ENCODE measurements at regions not wholly inside any gene's neighbourhood (a gene's known extent, or its start where the extent isn't known, plus 50 kb on each side); places are given as distances from the start of the nearest gene placed in this dataset.

GRCh38 chr15:97652041-97652440, 308.5 kb upstream of the ARRDC4 start:
- peak in 1 of 2 experiments; percentile 52 for DNase-seq (ENCODE audit: low read depth in 1 of 2, low spot score in 1 of 2)
- in situ Hi-C loops (cut with HindIII; ENCODE audit: low pct_unique_long_range_greater_than_20kb, low sequenced_read_pairs), result no loop called here
- TF ChIP-seq JUND (IDR thresholded peaks at IDR 0.05; ENCODE audit: low read depth), result no peak

- no peak for TF ChIP-seq JUND (IDR thresholded peaks at IDR 0.05; ENCODE audit: low read depth)
- in situ Hi-C loops (cut with HindIII; ENCODE audit: low pct_unique_long_range_greater_than_20kb, low sequenced_read_pairs), result no loop called here
- DNase-seq (ENCODE audit: low read depth in 1 of 2, low spot score in 1 of 2), result peak in 1 of 2 experiments; percentile 42
Observed at GRCh38 chr15:97652700-97653167, 307.8 kb upstream of the ARRDC4 start.

GRCh38 chr15:97653896-97654295, 306.6 kb upstream of the ARRDC4 start:
- DNase-seq (ENCODE audit: low read depth in 1 of 2, low spot score in 1 of 2), result no peak
- in situ Hi-C loops (cut with HindIII; ENCODE audit: low pct_unique_long_range_greater_than_20kb, low sequenced_read_pairs), result no loop called here
- TF ChIP-seq JUND (IDR thresholded peaks at IDR 0.05; ENCODE audit: low read depth), result no peak

- no peak for DNase-seq (ENCODE audit: low read depth in 1 of 2, low spot score in 1 of 2)
- TF ChIP-seq JUND (IDR thresholded peaks at IDR 0.05; ENCODE audit: low read depth), result no peak
- in situ Hi-C loops (cut with HindIII; ENCODE audit: low pct_unique_long_range_greater_than_20kb, low sequenced_read_pairs), result no loop called here
Observed at GRCh38 chr15:97654481-97655076, 305.9 kb upstream of the ARRDC4 start.

GRCh38 chr15:97661796-97662195, 298.7 kb upstream of the ARRDC4 start:
- TF ChIP-seq JUND (IDR thresholded peaks at IDR 0.05; ENCODE audit: low read depth), result no peak
- in situ Hi-C loops (cut with HindIII; ENCODE audit: low pct_unique_long_range_greater_than_20kb, low sequenced_read_pairs), result no loop called here
- DNase-seq (ENCODE audit: low read depth in 1 of 2, low spot score in 1 of 2), result no peak

GRCh38 chr15:97672586-97672985, 287.9 kb upstream of the ARRDC4 start:
- TF ChIP-seq JUND (IDR thresholded peaks at IDR 0.05; ENCODE audit: low read depth), result no peak
- no peak for DNase-seq (ENCODE audit: low read depth in 1 of 2, low spot score in 1 of 2)
- in situ Hi-C loops (cut with HindIII; ENCODE audit: low pct_unique_long_range_greater_than_20kb, low sequenced_read_pairs), result no loop called here

GRCh38 chr15:97678656-97679055, 281.8 kb upstream of the ARRDC4 start:
- no peak for DNase-seq (ENCODE audit: low read depth in 1 of 2, low spot score in 1 of 2)
- in situ Hi-C loops (cut with HindIII; ENCODE audit: low pct_unique_long_range_greater_than_20kb, low sequenced_read_pairs), result no loop called here
- no peak for TF ChIP-seq JUND (IDR thresholded peaks at IDR 0.05; ENCODE audit: low read depth)

GRCh38 chr15:97679106-97679688, 281.3 kb upstream of the ARRDC4 start:
- DNase-seq (ENCODE audit: low read depth in 1 of 2, low spot score in 1 of 2), result no peak
- in situ Hi-C loops (cut with HindIII; ENCODE audit: low pct_unique_long_range_greater_than_20kb, low sequenced_read_pairs), result no loop called here
- no peak for TF ChIP-seq JUND (IDR thresholded peaks at IDR 0.05; ENCODE audit: low read depth)

- DNase-seq (ENCODE audit: low read depth in 1 of 2, low spot score in 1 of 2), result no peak
- in situ Hi-C loops (cut with HindIII; ENCODE audit: low pct_unique_long_range_greater_than_20kb, low sequenced_read_pairs), result no loop called here
- TF ChIP-seq JUND (IDR thresholded peaks at IDR 0.05; ENCODE audit: low read depth), result no peak
Observed at GRCh38 chr15:97680606-97681220, 279.8 kb upstream of the ARRDC4 start.

- no peak for DNase-seq (ENCODE audit: low read depth in 1 of 2, low spot score in 1 of 2)
- no peak for TF ChIP-seq JUND (IDR thresholded peaks at IDR 0.05; ENCODE audit: low read depth)
- in situ Hi-C loops (cut with HindIII; ENCODE audit: low pct_unique_long_range_greater_than_20kb, low sequenced_read_pairs), result no loop called here
Observed at GRCh38 chr15:97683831-97684230, 276.7 kb upstream of the ARRDC4 start.

GRCh38 chr15:97684249-97684648, 276.3 kb upstream of the ARRDC4 start:
- TF ChIP-seq JUND (IDR thresholded peaks at IDR 0.05; ENCODE audit: low read depth), result no peak
- no peak for DNase-seq (ENCODE audit: low read depth in 1 of 2, low spot score in 1 of 2)
- in situ Hi-C loops (cut with HindIII; ENCODE audit: low pct_unique_long_range_greater_than_20kb, low sequenced_read_pairs), result no loop called here

GRCh38 chr15:97686324-97686723, 274.2 kb upstream of the ARRDC4 start:
- DNase-seq (ENCODE audit: low read depth in 1 of 2, low spot score in 1 of 2), result no peak
- in situ Hi-C loops (cut with HindIII; ENCODE audit: low pct_unique_long_range_greater_than_20kb, low sequenced_read_pairs), result no loop called here
- no peak for TF ChIP-seq JUND (IDR thresholded peaks at IDR 0.05; ENCODE audit: low read depth)

GRCh38 chr15:97687654-97688053, 272.8 kb upstream of the ARRDC4 start:
- TF ChIP-seq JUND (IDR thresholded peaks at IDR 0.05; ENCODE audit: low read depth), result no peak
- in situ Hi-C loops (cut with HindIII; ENCODE audit: low pct_unique_long_range_greater_than_20kb, low sequenced_read_pairs), result no loop called here
- no peak for DNase-seq (ENCODE audit: low read depth in 1 of 2, low spot score in 1 of 2)

Data from T47D (cell line).